ENCODE measurements at regions not wholly inside any gene's neighbourhood (a gene's known extent, or its start where the extent isn't known, plus 50 kb on each side); places are given as distances from the start of the nearest gene placed in this dataset.
"Not testable (repeated sequence)": the region's sequence is repeated elsewhere in the genome, so short reads cannot be mapped to it uniquely, and the experiment has no call there.

GRCh38 chr9:16052757-16053530 lies 500.1 kb downstream of the CCDC171 start:
- H3K27ac ChIP-seq (ENCODE audit: insufficient read depth, low read depth, low read length, poor library complexity, severe bottlenecking): no peak overlapping the region
- no peaks in the 10 kb centered on the region for H3K36me3 ChIP-seq (ENCODE audit: control insufficient read depth, insufficient read depth, low read length)
- no peaks in the 10 kb centered on the region for H3K27me3 ChIP-seq (ENCODE audit: control insufficient read depth, insufficient read depth, low read length, poor library complexity, severe bottlenecking)
- WGBS, 2 experiments: 90 to 93% methylated on average over 16 of the region's 16 CpGs
- H3K4me3 ChIP-seq (ENCODE audit: insufficient read depth, low read depth, low read length): no peak overlapping the region
- H3K4me1 ChIP-seq (ENCODE audit: control insufficient read depth, insufficient read depth, low read length): peaks cover 4% of the 10 kb centered on the region
- H3K9me3 ChIP-seq (ENCODE audit: control insufficient read depth, low read length): no peaks in the 10 kb centered on the region

- Histone ChIP-seq H3K4me1 (ENCODE audit: control insufficient read depth, insufficient read depth, low read length) (peaks cover 6% of the 10 kb centered on the region), H3K27me3 (ENCODE audit: control insufficient read depth, insufficient read depth, low read length, poor library complexity, severe bottlenecking) (no peaks in the 10 kb centered on the region), H3K4me3 (ENCODE audit: insufficient read depth, low read depth, low read length) (no peak overlapping the region), H3K36me3 (ENCODE audit: control insufficient read depth, insufficient read depth, low read length) (no peaks in the 10 kb centered on the region), H3K9me3 (ENCODE audit: control insufficient read depth, low read length) (no peaks in the 10 kb centered on the region), H3K27ac (ENCODE audit: insufficient read depth, low read depth, low read length, poor library complexity, severe bottlenecking) (no peak overlapping the region)
- 87 to 89% methylated on average over 4 of the region's 4 CpGs for WGBS, 2 experiments
Measured at GRCh38 chr9:16057541-16057940, 504.7 kb downstream of the CCDC171 start.

GRCh38 chr9:16058131-16058549 lies 505.3 kb downstream of the CCDC171 start:
- Histone ChIP-seq H3K27ac (ENCODE audit: insufficient read depth, low read depth, low read length, poor library complexity, severe bottlenecking) (no peak overlapping the region), H3K4me1 (ENCODE audit: control insufficient read depth, insufficient read depth, low read length) (peaks cover 6% of the 10 kb centered on the region), H3K36me3 (ENCODE audit: control insufficient read depth, insufficient read depth, low read length) (no peaks in the 10 kb centered on the region), H3K27me3 (ENCODE audit: control insufficient read depth, insufficient read depth, low read length, poor library complexity, severe bottlenecking) (no peaks in the 10 kb centered on the region), H3K9me3 (ENCODE audit: control insufficient read depth, low read length) (no peaks in the 10 kb centered on the region), H3K4me3 (ENCODE audit: insufficient read depth, low read depth, low read length) (no peak overlapping the region)
- 79 to 81% methylated on average over 7 of the region's 7 CpGs for WGBS, 2 experiments

GRCh38 chr9:16060436-16061129 lies 507.7 kb downstream of the CCDC171 start:
- H3K27me3 ChIP-seq (ENCODE audit: control insufficient read depth, insufficient read depth, low read length, poor library complexity, severe bottlenecking): no peaks in the 10 kb centered on the region
- H3K4me1 ChIP-seq (ENCODE audit: control insufficient read depth, insufficient read depth, low read length): peaks cover 15% of the 10 kb centered on the region
- no peak overlapping the region for H3K27ac ChIP-seq (ENCODE audit: insufficient read depth, low read depth, low read length, poor library complexity, severe bottlenecking)
- no peaks in the 10 kb centered on the region for H3K36me3 ChIP-seq (ENCODE audit: control insufficient read depth, insufficient read depth, low read length)
- WGBS, 2 experiments: 66 to 72% methylated on average over 2 of the region's 3 CpGs
- H3K4me3 ChIP-seq (ENCODE audit: insufficient read depth, low read depth, low read length): no peak overlapping the region
- no peaks in the 10 kb centered on the region for H3K9me3 ChIP-seq (ENCODE audit: control insufficient read depth, low read length)

- 92 to 95% methylated on average over 9 of the region's 9 CpGs for WGBS, 2 experiments
- no peak overlapping the region for H3K4me3 ChIP-seq (ENCODE audit: insufficient read depth, low read depth, low read length)
- no peaks in the 10 kb centered on the region for H3K27me3 ChIP-seq (ENCODE audit: control insufficient read depth, insufficient read depth, low read length, poor library complexity, severe bottlenecking)
- no peaks in the 10 kb centered on the region for H3K9me3 ChIP-seq (ENCODE audit: control insufficient read depth, low read length)
- no peaks in the 10 kb centered on the region for H3K36me3 ChIP-seq (ENCODE audit: control insufficient read depth, insufficient read depth, low read length)
- peaks cover 12% of the 10 kb centered on the region for H3K4me1 ChIP-seq (ENCODE audit: control insufficient read depth, insufficient read depth, low read length)
- H3K27ac ChIP-seq (ENCODE audit: insufficient read depth, low read depth, low read length, poor library complexity, severe bottlenecking): no peak overlapping the region
Measured at GRCh38 chr9:16062542-16063240, 509.8 kb downstream of the CCDC171 start.

GRCh38 chr9:16063241-16063591 lies 510.4 kb downstream of the CCDC171 start:
- WGBS, 2 experiments: 94 to 96% methylated on average over 5 of the region's 5 CpGs
- H3K9me3 ChIP-seq (ENCODE audit: control insufficient read depth, low read length): no peaks in the 10 kb centered on the region

GRCh38 chr9:16064771-16065170 lies 511.9 kb downstream of the CCDC171 start:
- no peak overlapping the region for H3K27ac ChIP-seq (ENCODE audit: insufficient read depth, low read depth, low read length, poor library complexity, severe bottlenecking)
- H3K4me1 ChIP-seq (ENCODE audit: control insufficient read depth, insufficient read depth, low read length): peaks cover 17% of the 10 kb centered on the region
- H3K27me3 ChIP-seq (ENCODE audit: control insufficient read depth, insufficient read depth, low read length, poor library complexity, severe bottlenecking): no peaks in the 10 kb centered on the region
- H3K36me3 ChIP-seq (ENCODE audit: control insufficient read depth, insufficient read depth, low read length): no peaks in the 10 kb centered on the region
- H3K9me3 ChIP-seq (ENCODE audit: control insufficient read depth, low read length): no peaks in the 10 kb centered on the region
- no peak overlapping the region for H3K4me3 ChIP-seq (ENCODE audit: insufficient read depth, low read depth, low read length)
- WGBS, 2 experiments: 93 to 94% methylated on average over 8 of the region's 8 CpGs

More at GRCh38 chr9:16063241-16063591, 510.4 kb downstream of the CCDC171 start:
- Histone ChIP-seq H3K27ac (ENCODE audit: insufficient read depth, low read depth, low read length, poor library complexity, severe bottlenecking) (no peak overlapping the region), H3K27me3 (ENCODE audit: control insufficient read depth, insufficient read depth, low read length, poor library complexity, severe bottlenecking) (no peaks in the 10 kb centered on the region), H3K4me1 (ENCODE audit: control insufficient read depth, insufficient read depth, low read length) (peaks cover 11% of the 10 kb centered on the region), H3K36me3 (ENCODE audit: control insufficient read depth, insufficient read depth, low read length) (no peaks in the 10 kb centered on the region), H3K4me3 (ENCODE audit: insufficient read depth, low read depth, low read length) (no peak overlapping the region)

- not testable (repeated sequence) for H3K9me3 ChIP-seq (ENCODE audit: control insufficient read depth, low read length); H3K36me3 ChIP-seq (ENCODE audit: control insufficient read depth, insufficient read depth, low read length); H3K27me3 ChIP-seq (ENCODE audit: control insufficient read depth, insufficient read depth, low read length, poor library complexity, severe bottlenecking); H3K27ac ChIP-seq (ENCODE audit: insufficient read depth, low read depth, low read length, poor library complexity, severe bottlenecking); H3K4me3 ChIP-seq (ENCODE audit: insufficient read depth, low read depth, low read length)
- peaks cover 26% of the 10 kb centered on the region for H3K4me1 ChIP-seq (ENCODE audit: control insufficient read depth, insufficient read depth, low read length)
- WGBS, 2 experiments: 95 to 100% methylated on average over 1 of the region's 6 CpGs
Measured at GRCh38 chr9:16066201-16066600, 513.4 kb downstream of the CCDC171 start.

GRCh38 chr9:16068476-16068875 lies 515.6 kb downstream of the CCDC171 start:
- Histone ChIP-seq H3K36me3 (ENCODE audit: control insufficient read depth, insufficient read depth, low read length) (no peaks in the 10 kb centered on the region), H3K27ac (ENCODE audit: insufficient read depth, low read depth, low read length, poor library complexity, severe bottlenecking) (no peak overlapping the region), H3K27me3 (ENCODE audit: control insufficient read depth, insufficient read depth, low read length, poor library complexity, severe bottlenecking) (no peaks in the 10 kb centered on the region), H3K9me3 (ENCODE audit: control insufficient read depth, low read length) (no peaks in the 10 kb centered on the region), H3K4me3 (ENCODE audit: insufficient read depth, low read depth, low read length) (no peak overlapping the region), H3K4me1 (ENCODE audit: control insufficient read depth, insufficient read depth, low read length) (peaks cover 28% of the 10 kb centered on the region)
- 95% methylated on average over 9 of the region's 9 CpGs for WGBS, 2 experiments

- H3K4me1 ChIP-seq (ENCODE audit: control insufficient read depth, insufficient read depth, low read length): peaks cover 24% of the 10 kb centered on the region
- no peak overlapping the region for H3K27ac ChIP-seq (ENCODE audit: insufficient read depth, low read depth, low read length, poor library complexity, severe bottlenecking)
- no peaks in the 10 kb centered on the region for H3K9me3 ChIP-seq (ENCODE audit: control insufficient read depth, low read length)
- 96 to 97% methylated on average over 13 of the region's 13 CpGs for WGBS, 2 experiments
- no peaks in the 10 kb centered on the region for H3K36me3 ChIP-seq (ENCODE audit: control insufficient read depth, insufficient read depth, low read length)
- H3K27me3 ChIP-seq (ENCODE audit: control insufficient read depth, insufficient read depth, low read length, poor library complexity, severe bottlenecking): no peaks in the 10 kb centered on the region
- H3K4me3 ChIP-seq (ENCODE audit: insufficient read depth, low read depth, low read length): no peak overlapping the region
Measured at GRCh38 chr9:16069249-16069648, 516.4 kb downstream of the CCDC171 start.

Data from ectodermal cell (in vitro differentiated cells).